HepG2 (cell line): ENCODE measurements at regions not wholly inside any gene's neighbourhood (a gene's known extent, or its start where the extent isn't known, plus 50 kb on each side); places are given as distances from the start of the nearest gene placed in this dataset.

Source experiments
- AGO2 ChIP-seq: fragments of 200-400 bp; formaldehyde crosslinking; optimal IDR thresholded peaks from 2 replicates; pipeline ENCODE3; 2017; ENCODE audit warnings: mild to moderate bottlenecking, low read depth, low read length, moderate library complexity
- ASH2L ChIP-seq: fragments of 300-600, 200-600 bp; sonication (generic); IDR thresholded peaks from 2 replicates; pipeline ENCODE4 v1.7.0; 2017; ENCODE audit warnings: low read depth, mild to moderate bottlenecking, moderate library complexity, mixed read lengths, low read length; ENCODE audit not compliant: insufficient read length
- FOXO1 ChIP-seq: sonication (generic); formaldehyde crosslinking; IDR thresholded peaks from 2 replicates; pipeline ENCODE4 v1.4.0; 2020; ENCODE audit warnings: missing genetic modification reagents
- JUN ChIP-seq: sonication (generic); formaldehyde crosslinking; IDR thresholded peaks from 2 replicates; pipeline ENCODE4 v1.4.0; 2020; ENCODE audit warnings: mild to moderate bottlenecking, missing genetic modification reagents
- JUND ChIP-seq: sonication (generic); formaldehyde crosslinking; IDR thresholded peaks from 2 replicates; pipeline ENCODE4 v1.8.0; 2022; ENCODE audit warnings: mild to moderate bottlenecking, missing genetic modification reagents
- KAT2B ChIP-seq: fragments of 150-350 bp; IDR thresholded peaks from 2 replicates; pipeline ENCODE4 v1.6.1; 2014; ENCODE audit warnings: low read depth, low read length, borderline replicate concordance
- KAT8 ChIP-seq: IDR thresholded peaks from 2 replicates; pipeline ENCODE4 v1.6.1; 2016; ENCODE audit warnings: missing genetic modification reagents, missing compliant biosample characterization
- KDM2A ChIP-seq: sonication (generic); formaldehyde crosslinking; IDR thresholded peaks from 2 replicates; pipeline ENCODE4 v1.4.0; 2020; ENCODE audit warnings: low read depth, missing genetic modification reagents, borderline replicate concordance
- NR2F1 ChIP-seq, 2 experiments: fragments of 450-650 bp in 1 of 2; formaldehyde crosslinking in 1 of 2; IDR thresholded peaks; 2 replicates each; pipeline versions ENCODE4 v1.5.0 to v1.6.1; 2016 to 2020; ENCODE audit warnings: mild to moderate bottlenecking in 1 of 2, missing compliant biosample characterization in 1 of 2, missing genetic modification reagents in 1 of 2, moderate library complexity in 1 of 2
- POLR2A ChIP-seq, 2 experiments: IDR thresholded peaks; 2 replicates each; pipeline ENCODE4 v1.6.1; 2011; ENCODE audit warnings: low read depth in 2 of 2, low read length in 2 of 2, mild to moderate bottlenecking in 1 of 2, moderate library complexity in 1 of 2; ENCODE audit not compliant: insufficient read depth in 1 of 2
- POLR2AphosphoS5 ChIP-seq: IDR thresholded peaks from 2 replicates; pipeline ENCODE4 v1.6.1; 2012; ENCODE audit warnings: low read depth, low read length
- SETDB1 ChIP-seq: sonication (generic); formaldehyde crosslinking; IDR thresholded peaks from 2 replicates; pipeline ENCODE4 v1.5.1; 2020; ENCODE audit warnings: missing genetic modification reagents, mild to moderate bottlenecking, borderline replicate concordance
- SMAD3 ChIP-seq: sonication (generic); formaldehyde crosslinking; IDR thresholded peaks from 2 replicates; pipeline ENCODE4 v1.4.0; 2020; ENCODE audit warnings: missing genetic modification reagents
- SYNCRIP ChIP-seq: fragments of 200-400 bp; formaldehyde crosslinking; IDR thresholded peaks from 2 replicates; pipeline ENCODE4 v1.6.1; 2018; ENCODE audit warnings: mild to moderate bottlenecking, low read depth, low read length; ENCODE audit not compliant: insufficient read depth
- ZBTB7A ChIP-seq: sonication (generic); formaldehyde crosslinking; IDR thresholded peaks from 2 replicates; pipeline ENCODE4 v1.8.0; 2022; ENCODE audit warnings: mild to moderate bottlenecking, missing genetic modification reagents
- ZKSCAN1 ChIP-seq: fragments of 150-350 bp; IDR thresholded peaks from 2 replicates; pipeline ENCODE4 v1.6.1; 2014; ENCODE audit warnings: low read length
- ZMAT3 ChIP-seq: sonication (generic); formaldehyde crosslinking; conservative IDR thresholded peaks from 2 replicates; pipeline ENCODE4 v1.7.0; 2021; ENCODE audit warnings: missing genetic modification reagents
- ZNF205 ChIP-seq: IDR thresholded peaks from 2 replicates; pipeline ENCODE4 v1.6.1; 2018; ENCODE audit warnings: missing biosample characterization, missing genetic modification reagents
- ZNF501 ChIP-seq: sonication (generic); formaldehyde crosslinking; IDR thresholded peaks from 2 replicates; pipeline ENCODE4 v1.5.1; 2020; ENCODE audit warnings: mild to moderate bottlenecking, moderate library complexity, missing genetic modification reagents
- ZNF589 ChIP-seq: sonication (generic); formaldehyde crosslinking; conservative IDR thresholded peaks from 2 replicates; pipeline ENCODE4 v1.8.0; 2022; ENCODE audit warnings: mild to moderate bottlenecking, moderate library complexity, missing genetic modification reagents
- ZNF605 ChIP-seq: sonication (generic); formaldehyde crosslinking; IDR thresholded peaks from 2 replicates; pipeline ENCODE4 v1.8.0; 2022; ENCODE audit warnings: mild to moderate bottlenecking, missing genetic modification reagents
- ZNF670 ChIP-seq: sonication (generic); formaldehyde crosslinking; IDR thresholded peaks from 2 replicates; pipeline ENCODE4 v1.8.0; 2022; ENCODE audit warnings: mild to moderate bottlenecking, missing genetic modification reagents, borderline replicate concordance
- ZNF788 ChIP-seq: sonication (generic); formaldehyde crosslinking; IDR thresholded peaks from 2 replicates; pipeline ENCODE4 v1.5.0; 2020; ENCODE audit warnings: mild to moderate bottlenecking, missing genetic modification reagents, borderline replicate concordance
- ZNF816 ChIP-seq: sonication (generic); formaldehyde crosslinking; IDR thresholded peaks from 2 replicates; pipeline ENCODE4 v1.8.0; 2022; ENCODE audit warnings: missing genetic modification reagents, mild to moderate bottlenecking, borderline replicate concordance
- TF ChIP-seq, protein P1 (sequence below): sonication (generic); formaldehyde crosslinking; IDR thresholded peaks from 2 replicates; pipeline ENCODE4 v1.4.0; 2020; ENCODE audit warnings: missing genetic modification reagents
- TF ChIP-seq, protein P2 (sequence below): sonication (generic); formaldehyde crosslinking; IDR thresholded peaks from 2 replicates; pipeline ENCODE4 v1.4.0; 2020; ENCODE audit warnings: low read depth, mild to moderate bottlenecking, missing genetic modification reagents

DNA sequence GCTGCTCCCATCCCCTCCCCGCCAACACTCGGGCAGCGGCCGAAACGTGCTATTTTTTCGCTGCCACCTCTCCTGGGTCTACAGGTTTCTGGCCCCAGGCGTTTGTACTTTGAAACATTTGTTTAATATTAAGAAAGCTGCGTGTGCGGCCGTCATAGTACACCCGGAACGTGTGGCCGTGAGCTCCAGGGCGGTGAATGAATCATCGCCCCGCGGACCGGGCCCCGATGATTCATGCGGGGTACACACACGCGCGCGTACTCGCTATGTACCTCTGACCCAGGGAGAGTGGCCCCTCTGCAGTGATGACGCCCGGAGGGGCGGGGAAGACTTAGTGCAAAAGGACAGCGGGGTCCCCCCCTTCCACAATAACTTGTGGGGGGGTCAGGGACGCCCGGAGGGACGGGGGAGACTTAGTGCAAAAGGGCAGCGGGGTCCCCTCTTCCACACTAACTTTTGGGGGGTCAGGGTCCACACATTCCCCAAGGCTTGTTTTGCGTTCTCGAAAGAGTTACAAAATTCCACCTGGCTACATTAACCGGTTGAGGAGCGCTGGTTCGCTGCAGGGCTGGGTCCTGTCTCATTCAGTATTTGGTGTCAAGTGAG lies 56.5 kb upstream of the PCGF5 start (continued):
- TF ChIP-seq, protein P1, sequence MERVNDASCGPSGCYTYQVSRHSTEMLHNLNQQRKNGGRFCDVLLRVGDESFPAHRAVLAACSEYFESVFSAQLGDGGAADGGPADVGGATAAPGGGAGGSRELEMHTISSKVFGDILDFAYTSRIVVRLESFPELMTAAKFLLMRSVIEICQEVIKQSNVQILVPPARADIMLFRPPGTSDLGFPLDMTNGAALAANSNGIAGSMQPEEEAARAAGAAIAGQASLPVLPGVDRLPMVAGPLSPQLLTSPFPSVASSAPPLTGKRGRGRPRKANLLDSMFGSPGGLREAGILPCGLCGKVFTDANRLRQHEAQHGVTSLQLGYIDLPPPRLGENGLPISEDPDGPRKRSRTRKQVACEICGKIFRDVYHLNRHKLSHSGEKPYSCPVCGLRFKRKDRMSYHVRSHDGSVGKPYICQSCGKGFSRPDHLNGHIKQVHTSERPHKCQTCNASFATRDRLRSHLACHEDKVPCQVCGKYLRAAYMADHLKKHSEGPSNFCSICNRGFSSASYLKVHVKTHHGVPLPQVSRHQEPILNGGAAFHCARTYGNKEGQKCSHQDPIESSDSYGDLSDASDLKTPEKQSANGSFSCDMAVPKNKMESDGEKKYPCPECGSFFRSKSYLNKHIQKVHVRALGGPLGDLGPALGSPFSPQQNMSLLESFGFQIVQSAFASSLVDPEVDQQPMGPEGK (CRISPR knock-in tag), result peak; percentile 93
- no peak for TF ChIP-seq SMAD3
- TF ChIP-seq ZNF205 (CRISPR knock-in tag), result no peak
- peak; percentile 52; the same call in 1 of the 2 replicates for TF ChIP-seq POLR2AphosphoS5
- peak; percentile 10 for TF ChIP-seq AGO2
- 0 out of 2 replicates have a peak, but pooled peaks have one; percentile 18 for TF ChIP-seq ZNF816
- TF ChIP-seq JUND (CRISPR knock-in tag), result peak; percentile 93
- peak; percentile 76 for TF ChIP-seq ZNF605 (CRISPR knock-in tag)
- no peak; the same call in 1 of the 2 replicates for TF ChIP-seq FOXO1 (CRISPR knock-in tag)
- TF ChIP-seq ZNF670, result peak; percentile 76; the same call in 1 of the 2 replicates
- TF ChIP-seq POLR2A (IDR thresholded peaks at IDR 0.05; ENCODE audit: insufficient read depth in 1 of 2, low read depth in 2 of 2, low read length in 2 of 2), result peak; percentile 52 to 71
- peak; percentile 68; the same call in 1 of the 2 replicates for TF ChIP-seq JUN (CRISPR knock-in tag)
- TF ChIP-seq ZNF589 (CRISPR knock-in tag), result peak; percentile 67; the same call in 1 of the 2 replicates
- peak; percentile 71 for TF ChIP-seq KDM2A (CRISPR knock-in tag)
- peak; percentile 53; the same call in 1 of the 2 replicates for TF ChIP-seq ZNF788
- no peak for TF ChIP-seq SETDB1 (CRISPR knock-in tag)
- TF ChIP-seq ZMAT3 (CRISPR knock-in tag), result 0 out of 2 replicates have a peak, but pooled peaks have one; percentile 50
- TF ChIP-seq KAT8 (CRISPR knock-in tag), result 0 out of 2 replicates have a peak, but pooled peaks have one; percentile 20
- TF ChIP-seq, protein P2, sequence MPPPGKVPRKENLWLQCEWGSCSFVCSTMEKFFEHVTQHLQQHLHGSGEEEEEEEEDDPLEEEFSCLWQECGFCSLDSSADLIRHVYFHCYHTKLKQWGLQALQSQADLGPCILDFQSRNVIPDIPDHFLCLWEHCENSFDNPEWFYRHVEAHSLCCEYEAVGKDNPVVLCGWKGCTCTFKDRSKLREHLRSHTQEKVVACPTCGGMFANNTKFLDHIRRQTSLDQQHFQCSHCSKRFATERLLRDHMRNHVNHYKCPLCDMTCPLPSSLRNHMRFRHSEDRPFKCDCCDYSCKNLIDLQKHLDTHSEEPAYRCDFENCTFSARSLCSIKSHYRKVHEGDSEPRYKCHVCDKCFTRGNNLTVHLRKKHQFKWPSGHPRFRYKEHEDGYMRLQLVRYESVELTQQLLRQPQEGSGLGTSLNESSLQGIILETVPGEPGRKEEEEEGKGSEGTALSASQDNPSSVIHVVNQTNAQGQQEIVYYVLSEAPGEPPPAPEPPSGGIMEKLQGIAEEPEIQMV (CRISPR knock-in tag), result peak; percentile 73; the same call in 1 of the 2 replicates
- TF ChIP-seq ZKSCAN1, result no peak
- no peak for TF ChIP-seq SYNCRIP
- 0 out of 4 replicates have a peak, but pooled peaks have one; percentile 47 to 54 for TF ChIP-seq NR2F1 (CRISPR knock-in tag; IDR thresholded peaks at IDR 0.05)
- TF ChIP-seq ZBTB7A, result 0 out of 2 replicates have a peak, but pooled peaks have one; percentile 53
- peak; percentile 57 for TF ChIP-seq ZNF501 (CRISPR knock-in tag)
- peak; percentile 79 for TF ChIP-seq ASH2L
- no peak for TF ChIP-seq KAT2B
